Tibial nerve (tissue), 4 donors: ENCODE measurements at regions not wholly inside any gene's neighbourhood (a gene's known extent, or its start where the extent isn't known, plus 50 kb on each side); places are given as distances from the start of the nearest gene placed in this dataset.

Source experiments
- EP300 ChIP-seq, 2 donors: sonication (generic); formaldehyde crosslinking; IDR thresholded peaks; one replicate each; pipeline ENCODE4 v1.6.1; 2017; ENCODE audit warnings: antibody characterized with exemption in 2 of 2, mild to moderate bottlenecking in 1 of 2
- POLR2A ChIP-seq, 2 donors: fragments of 450-650 bp; IDR thresholded peaks; one replicate each; pipeline ENCODE4 v1.6.1; 2017; ENCODE audit warnings: antibody characterized with exemption in 2 of 2, mild to moderate bottlenecking in 2 of 2, moderate library complexity in 2 of 2
- TF ChIP-seq, protein P1 (sequence below), 5 experiments: fragments of 200-600 bp in 3 of 5; fragments of 450-650 bp in 2 of 5; sonication (generic) in 3 of 5; IDR thresholded peaks; one replicate each; pipeline ENCODE4 v1.5.1; 2016 to 2019; ENCODE audit warnings: antibody characterized with exemption in 5 of 5, mild to moderate bottlenecking in 3 of 5, moderate library complexity in 2 of 5

DNA sequence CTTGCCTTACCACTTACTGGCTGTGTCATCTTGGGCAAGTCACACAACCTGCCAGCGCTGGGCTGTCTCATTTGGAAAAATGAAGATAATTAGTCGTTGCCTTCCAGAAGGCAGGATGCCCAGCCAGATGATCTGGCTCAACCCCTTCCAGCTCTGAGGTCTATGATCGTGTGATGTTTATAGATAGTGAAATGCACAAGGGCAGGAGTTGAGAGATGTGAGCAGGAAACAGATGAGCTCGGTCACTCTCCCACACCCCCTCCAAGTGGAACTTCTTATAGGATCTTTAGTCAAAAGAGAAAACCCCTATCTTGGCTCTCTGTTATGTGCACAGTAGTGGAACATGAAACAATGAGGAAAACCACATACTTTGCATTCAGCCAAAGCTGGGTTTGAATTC lies 336.8 kb upstream of the PPARGC1A start:
- TF ChIP-seq, protein P1, sequence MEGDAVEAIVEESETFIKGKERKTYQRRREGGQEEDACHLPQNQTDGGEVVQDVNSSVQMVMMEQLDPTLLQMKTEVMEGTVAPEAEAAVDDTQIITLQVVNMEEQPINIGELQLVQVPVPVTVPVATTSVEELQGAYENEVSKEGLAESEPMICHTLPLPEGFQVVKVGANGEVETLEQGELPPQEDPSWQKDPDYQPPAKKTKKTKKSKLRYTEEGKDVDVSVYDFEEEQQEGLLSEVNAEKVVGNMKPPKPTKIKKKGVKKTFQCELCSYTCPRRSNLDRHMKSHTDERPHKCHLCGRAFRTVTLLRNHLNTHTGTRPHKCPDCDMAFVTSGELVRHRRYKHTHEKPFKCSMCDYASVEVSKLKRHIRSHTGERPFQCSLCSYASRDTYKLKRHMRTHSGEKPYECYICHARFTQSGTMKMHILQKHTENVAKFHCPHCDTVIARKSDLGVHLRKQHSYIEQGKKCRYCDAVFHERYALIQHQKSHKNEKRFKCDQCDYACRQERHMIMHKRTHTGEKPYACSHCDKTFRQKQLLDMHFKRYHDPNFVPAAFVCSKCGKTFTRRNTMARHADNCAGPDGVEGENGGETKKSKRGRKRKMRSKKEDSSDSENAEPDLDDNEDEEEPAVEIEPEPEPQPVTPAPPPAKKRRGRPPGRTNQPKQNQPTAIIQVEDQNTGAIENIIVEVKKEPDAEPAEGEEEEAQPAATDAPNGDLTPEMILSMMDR (IDR thresholded peaks at IDR 0.05), result no peak
- no peak for TF ChIP-seq POLR2A (IDR thresholded peaks at IDR 0.05)
- no peak for TF ChIP-seq EP300 (IDR thresholded peaks at IDR 0.05)
